ENCODE measurements at regions not wholly inside any gene's neighbourhood (a gene's known extent, or its start where the extent isn't known, plus 50 kb on each side); places are given as distances from the start of the nearest gene placed in this dataset.

- TF ChIP-seq EZH2phosphoT487 (IDR thresholded peaks at IDR 0.05; ENCODE audit: insufficient read depth, low read depth) (no peak), EZH2 (IDR thresholded peaks at IDR 0.05; ENCODE audit: insufficient read depth, poor library complexity, severe bottlenecking) (no peak)
Observed at GRCh38 chr6:28816909-28817807, 106.6 kb downstream of the TRIM27 start.

All from GM23248 (cell line).